ENCODE measurements at regions not wholly inside any gene's neighbourhood (a gene's known extent, or its start where the extent isn't known, plus 50 kb on each side); places are given as distances from the start of the nearest gene placed in this dataset.

GRCh38 chrX:44708470-44708869 lies 135.4 kb upstream of the DUSP21 start:
- WGBS (ENCODE audit: insufficient coverage), result 0% methylated on average over 1 of the region's 5 CpGs

DNA sequence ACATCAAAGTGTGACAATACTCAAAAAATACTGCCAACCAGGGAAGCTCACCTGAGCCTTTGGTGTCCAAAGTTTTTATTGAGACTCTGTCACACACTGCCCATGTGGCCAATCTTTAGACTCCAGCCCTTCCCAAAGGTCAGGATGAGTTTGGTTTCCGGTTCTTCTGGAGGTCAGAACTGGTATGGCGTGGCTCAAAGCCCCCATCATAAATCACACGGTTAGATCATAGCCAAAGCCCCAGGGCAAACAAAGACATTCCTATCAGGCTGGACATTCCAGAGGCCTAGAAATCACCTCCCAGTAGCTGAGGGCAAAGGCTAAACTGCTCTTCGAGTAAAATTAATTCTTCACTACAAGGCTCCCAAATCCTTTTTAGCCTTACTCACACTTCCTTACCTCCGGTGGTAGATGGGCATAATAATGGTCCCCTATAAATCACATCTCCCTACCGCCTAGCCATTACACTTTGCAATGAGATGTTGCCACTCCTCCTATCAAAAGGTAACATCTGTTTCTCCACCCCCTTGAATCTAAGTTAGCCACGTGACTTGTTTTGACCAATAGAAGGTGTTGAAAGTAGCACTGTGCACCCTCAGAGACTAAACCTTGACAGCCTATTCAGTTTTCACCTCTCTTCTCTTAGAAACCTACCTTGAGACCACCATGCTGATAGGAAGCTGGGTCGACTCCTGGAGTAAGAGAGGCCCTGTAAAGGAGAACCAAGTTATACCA lies 137.8 kb upstream of the DUSP21 start:
- no peaks in the 10 kb centered on the region for H3K4me1 ChIP-seq (ENCODE audit: control insufficient read depth in 2 of 2, insufficient read depth in 2 of 2, low read length in 2 of 2)
- Mint-ChIP-seq H3K9me3 (ENCODE audit: insufficient read depth) (no peaks in the 10 kb centered on the region), H3K27ac (no peak overlapping the region), H3K27me3 (no peaks in the 10 kb centered on the region), H3K4me3 (no peak overlapping the region), H3K4me1 (no peaks in the 10 kb centered on the region)
- H4K20me1 ChIP-seq (ENCODE audit: control insufficient read depth, insufficient read depth, low read length, poor library complexity, severe bottlenecking), result no peaks in the 10 kb centered on the region
- no peaks in the 10 kb centered on the region for H3K27me3 ChIP-seq (replicated peaks in 1 of 4; ENCODE audit: control extremely low read depth in 1 of 4, control insufficient read depth in 3 of 4, insufficient read depth in 4 of 4, low read length in 3 of 4)
- DNase-seq, result no peak
- no peaks in the 10 kb centered on the region for H3K79me2 ChIP-seq (ENCODE audit: control insufficient read depth, insufficient read depth, low read length)
- no peak overlapping the region for H3K9ac ChIP-seq (ENCODE audit: low read length)
- no peak overlapping the region for H3K27ac ChIP-seq (ENCODE audit: low read length in 2 of 2)
- no peaks in the 10 kb centered on the region for H3K36me3 ChIP-seq (replicated peaks in 1 of 2; ENCODE audit: control extremely low read depth in 1 of 2, control insufficient read depth in 1 of 2, extremely low read depth in 1 of 2, insufficient read depth in 2 of 2, low read length in 1 of 2)
- H2AFZ ChIP-seq (ENCODE audit: insufficient read depth, low read depth, low read length, poor library complexity, severe bottlenecking), result no peak overlapping the region
- WGBS (ENCODE audit: insufficient coverage), result 100% methylated on average over 1 of the region's 8 CpGs
- ChIA-PET POLR2A (no interaction called here), CTCF (no interaction called here)
- H3K9me3 ChIP-seq (ENCODE audit: control extremely low read depth in 1 of 3, control insufficient read depth in 2 of 3, insufficient read depth in 1 of 3, low read length in 2 of 3), result no peaks in the 10 kb centered on the region
- no peak for ATAC-seq (ENCODE audit: low read depth)
- H3K4me3 ChIP-seq (ENCODE audit: control extremely low read depth in 1 of 5, extremely low read depth in 1 of 5, insufficient read depth in 1 of 5, low read depth in 2 of 5, low read length in 4 of 5), result no peak overlapping the region
- intact Hi-C loops (cut with micrococcal nuclease), result no loop called here
- H3K4me2 ChIP-seq (replicated peaks; ENCODE audit: low read depth, low read length, poor library complexity, severe bottlenecking), result no peak overlapping the region
- TF ChIP-seq, protein P1, sequence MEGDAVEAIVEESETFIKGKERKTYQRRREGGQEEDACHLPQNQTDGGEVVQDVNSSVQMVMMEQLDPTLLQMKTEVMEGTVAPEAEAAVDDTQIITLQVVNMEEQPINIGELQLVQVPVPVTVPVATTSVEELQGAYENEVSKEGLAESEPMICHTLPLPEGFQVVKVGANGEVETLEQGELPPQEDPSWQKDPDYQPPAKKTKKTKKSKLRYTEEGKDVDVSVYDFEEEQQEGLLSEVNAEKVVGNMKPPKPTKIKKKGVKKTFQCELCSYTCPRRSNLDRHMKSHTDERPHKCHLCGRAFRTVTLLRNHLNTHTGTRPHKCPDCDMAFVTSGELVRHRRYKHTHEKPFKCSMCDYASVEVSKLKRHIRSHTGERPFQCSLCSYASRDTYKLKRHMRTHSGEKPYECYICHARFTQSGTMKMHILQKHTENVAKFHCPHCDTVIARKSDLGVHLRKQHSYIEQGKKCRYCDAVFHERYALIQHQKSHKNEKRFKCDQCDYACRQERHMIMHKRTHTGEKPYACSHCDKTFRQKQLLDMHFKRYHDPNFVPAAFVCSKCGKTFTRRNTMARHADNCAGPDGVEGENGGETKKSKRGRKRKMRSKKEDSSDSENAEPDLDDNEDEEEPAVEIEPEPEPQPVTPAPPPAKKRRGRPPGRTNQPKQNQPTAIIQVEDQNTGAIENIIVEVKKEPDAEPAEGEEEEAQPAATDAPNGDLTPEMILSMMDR (IDR thresholded peaks at IDR 0.05), result no peak
- TF ChIP-seq EZH2 (IDR thresholded peaks at IDR 0.05; ENCODE audit: borderline replicate concordance, insufficient read depth, low read depth, low read length, poor library complexity, severe bottlenecking), result no peak

More at GRCh38 chrX:44708470-44708869, 135.4 kb upstream of the DUSP21 start:
- no peaks in the 10 kb centered on the region for H3K4me1 Mint-ChIP-seq
- no peak for TF ChIP-seq EZH2 (IDR thresholded peaks at IDR 0.05; ENCODE audit: borderline replicate concordance, insufficient read depth, low read depth, low read length, poor library complexity, severe bottlenecking)
- TF ChIP-seq, protein P1 (IDR thresholded peaks at IDR 0.05), result no peak
- no peak overlapping the region for H3K27ac Mint-ChIP-seq
- H3K27ac ChIP-seq (ENCODE audit: low read length in 2 of 2), result no peak overlapping the region
- no peaks in the 10 kb centered on the region for H3K27me3 ChIP-seq (replicated peaks in 1 of 4; ENCODE audit: control extremely low read depth in 1 of 4, control insufficient read depth in 3 of 4, insufficient read depth in 4 of 4, low read length in 3 of 4)
- H3K79me2 ChIP-seq (ENCODE audit: control insufficient read depth, insufficient read depth, low read length), result no peaks in the 10 kb centered on the region
- H3K27me3 Mint-ChIP-seq, result no peaks in the 10 kb centered on the region
- H3K9me3 Mint-ChIP-seq (ENCODE audit: insufficient read depth), result no peaks in the 10 kb centered on the region
- H3K9me3 ChIP-seq (ENCODE audit: control extremely low read depth in 1 of 3, control insufficient read depth in 2 of 3, insufficient read depth in 1 of 3, low read length in 2 of 3), result no peaks in the 10 kb centered on the region
- H3K4me2 ChIP-seq (replicated peaks; ENCODE audit: low read depth, low read length, poor library complexity, severe bottlenecking), result no peak overlapping the region
- H3K4me3 Mint-ChIP-seq, result no peak overlapping the region
- H2AFZ ChIP-seq (ENCODE audit: insufficient read depth, low read depth, low read length, poor library complexity, severe bottlenecking), result no peak overlapping the region
- no peak overlapping the region for H3K9ac ChIP-seq (ENCODE audit: low read length)
- ChIA-PET CTCF (no interaction called here), POLR2A (no interaction called here)
- H3K4me3 ChIP-seq (ENCODE audit: control extremely low read depth in 1 of 5, extremely low read depth in 1 of 5, insufficient read depth in 1 of 5, low read depth in 2 of 5, low read length in 4 of 5), result no peak overlapping the region
- no peak for ATAC-seq (ENCODE audit: low read depth)
- H3K36me3 ChIP-seq (replicated peaks in 1 of 2; ENCODE audit: control extremely low read depth in 1 of 2, control insufficient read depth in 1 of 2, extremely low read depth in 1 of 2, insufficient read depth in 2 of 2, low read length in 1 of 2), result no peaks in the 10 kb centered on the region
- no peaks in the 10 kb centered on the region for H3K4me1 ChIP-seq (ENCODE audit: control insufficient read depth in 2 of 2, insufficient read depth in 2 of 2, low read length in 2 of 2)
- intact Hi-C loops (cut with micrococcal nuclease), result no loop called here
- no peaks in the 10 kb centered on the region for H4K20me1 ChIP-seq (ENCODE audit: control insufficient read depth, insufficient read depth, low read length, poor library complexity, severe bottlenecking)
- no peak for DNase-seq
